Neural cell (in vitro differentiated cells): ENCODE measurements at regions not wholly inside any gene's neighbourhood (a gene's known extent, or its start where the extent isn't known, plus 50 kb on each side); places are given as distances from the start of the nearest gene placed in this dataset.

Source experiments
- EZH2 ChIP-seq: fragments of 200-600, 300-800 bp; shearing (Covaris generic), sonication (generic); IDR thresholded peaks from 2 replicates; pipeline ENCODE4 v1.6.1; 2014; ENCODE audit warnings: antibody characterized with exemption, low read length, borderline replicate concordance, mild to moderate bottlenecking; ENCODE audit not compliant: insufficient read depth, poor library complexity, severe bottlenecking
- MXI1 ChIP-seq: fragments of 450-650 bp; conservative IDR thresholded peaks from 2 replicates; pipeline ENCODE4 v1.6.1; 2014; ENCODE audit warnings: antibody characterized with exemption, mild to moderate bottlenecking; ENCODE audit not compliant: poor library complexity, severe bottlenecking
- TAF1 ChIP-seq: IDR thresholded peaks from 2 replicates; pipeline ENCODE4 v1.6.1; 2012; ENCODE audit warnings: low read depth
- TF ChIP-seq, protein P1 (sequence below): fragments of 450-650 bp; IDR thresholded peaks from 2 replicates; pipeline ENCODE4 v1.5.1; 2014; ENCODE audit warnings: antibody characterized with exemption, mild to moderate bottlenecking, moderate library complexity; ENCODE audit not compliant: poor library complexity, severe bottlenecking
- TF ChIP-seq, protein P2 (sequence below): IDR thresholded peaks from 2 replicates; pipeline ENCODE4 v1.6.1; 2012; ENCODE audit warnings: borderline replicate concordance

GRCh38 chr10:6915307-6915706 lies 335.2 kb upstream of the PRKCQ start:
- TF ChIP-seq TAF1 (no peak), MXI1 (no peak), EZH2 (no peak)
- TF ChIP-seq, protein P1, sequence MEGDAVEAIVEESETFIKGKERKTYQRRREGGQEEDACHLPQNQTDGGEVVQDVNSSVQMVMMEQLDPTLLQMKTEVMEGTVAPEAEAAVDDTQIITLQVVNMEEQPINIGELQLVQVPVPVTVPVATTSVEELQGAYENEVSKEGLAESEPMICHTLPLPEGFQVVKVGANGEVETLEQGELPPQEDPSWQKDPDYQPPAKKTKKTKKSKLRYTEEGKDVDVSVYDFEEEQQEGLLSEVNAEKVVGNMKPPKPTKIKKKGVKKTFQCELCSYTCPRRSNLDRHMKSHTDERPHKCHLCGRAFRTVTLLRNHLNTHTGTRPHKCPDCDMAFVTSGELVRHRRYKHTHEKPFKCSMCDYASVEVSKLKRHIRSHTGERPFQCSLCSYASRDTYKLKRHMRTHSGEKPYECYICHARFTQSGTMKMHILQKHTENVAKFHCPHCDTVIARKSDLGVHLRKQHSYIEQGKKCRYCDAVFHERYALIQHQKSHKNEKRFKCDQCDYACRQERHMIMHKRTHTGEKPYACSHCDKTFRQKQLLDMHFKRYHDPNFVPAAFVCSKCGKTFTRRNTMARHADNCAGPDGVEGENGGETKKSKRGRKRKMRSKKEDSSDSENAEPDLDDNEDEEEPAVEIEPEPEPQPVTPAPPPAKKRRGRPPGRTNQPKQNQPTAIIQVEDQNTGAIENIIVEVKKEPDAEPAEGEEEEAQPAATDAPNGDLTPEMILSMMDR, result no peak
- TF ChIP-seq, protein P2, sequence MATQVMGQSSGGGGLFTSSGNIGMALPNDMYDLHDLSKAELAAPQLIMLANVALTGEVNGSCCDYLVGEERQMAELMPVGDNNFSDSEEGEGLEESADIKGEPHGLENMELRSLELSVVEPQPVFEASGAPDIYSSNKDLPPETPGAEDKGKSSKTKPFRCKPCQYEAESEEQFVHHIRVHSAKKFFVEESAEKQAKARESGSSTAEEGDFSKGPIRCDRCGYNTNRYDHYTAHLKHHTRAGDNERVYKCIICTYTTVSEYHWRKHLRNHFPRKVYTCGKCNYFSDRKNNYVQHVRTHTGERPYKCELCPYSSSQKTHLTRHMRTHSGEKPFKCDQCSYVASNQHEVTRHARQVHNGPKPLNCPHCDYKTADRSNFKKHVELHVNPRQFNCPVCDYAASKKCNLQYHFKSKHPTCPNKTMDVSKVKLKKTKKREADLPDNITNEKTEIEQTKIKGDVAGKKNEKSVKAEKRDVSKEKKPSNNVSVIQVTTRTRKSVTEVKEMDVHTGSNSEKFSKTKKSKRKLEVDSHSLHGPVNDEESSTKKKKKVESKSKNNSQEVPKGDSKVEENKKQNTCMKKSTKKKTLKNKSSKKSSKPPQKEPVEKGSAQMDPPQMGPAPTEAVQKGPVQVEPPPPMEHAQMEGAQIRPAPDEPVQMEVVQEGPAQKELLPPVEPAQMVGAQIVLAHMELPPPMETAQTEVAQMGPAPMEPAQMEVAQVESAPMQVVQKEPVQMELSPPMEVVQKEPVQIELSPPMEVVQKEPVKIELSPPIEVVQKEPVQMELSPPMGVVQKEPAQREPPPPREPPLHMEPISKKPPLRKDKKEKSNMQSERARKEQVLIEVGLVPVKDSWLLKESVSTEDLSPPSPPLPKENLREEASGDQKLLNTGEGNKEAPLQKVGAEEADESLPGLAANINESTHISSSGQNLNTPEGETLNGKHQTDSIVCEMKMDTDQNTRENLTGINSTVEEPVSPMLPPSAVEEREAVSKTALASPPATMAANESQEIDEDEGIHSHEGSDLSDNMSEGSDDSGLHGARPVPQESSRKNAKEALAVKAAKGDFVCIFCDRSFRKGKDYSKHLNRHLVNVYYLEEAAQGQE, result no peak
